ENCODE measurements at regions not wholly inside any gene's neighbourhood (a gene's known extent, or its start where the extent isn't known, plus 50 kb on each side); places are given as distances from the start of the nearest gene placed in this dataset.

GRCh38 chr11:81373986-81374385 is 1359.7 kb downstream of the FAM181B start:
- H4K8ac ChIP-seq (ENCODE audit: low read depth in 2 of 2, low read length in 2 of 2): no peak overlapping the region
- no peak overlapping the region for H4K5ac ChIP-seq (ENCODE audit: low read depth, low read length)
- H3K36me3 ChIP-seq (ENCODE audit: control insufficient read depth, insufficient read depth, low read length): no peaks in the 10 kb centered on the region
- no peak overlapping the region for H4K91ac ChIP-seq (ENCODE audit: insufficient read depth, low read depth, low read length)
- no peak overlapping the region for H2AFZ ChIP-seq (replicated peaks; ENCODE audit: low read length, poor library complexity)
- H2BK5ac ChIP-seq (ENCODE audit: low read depth, low read length, poor library complexity, severe bottlenecking): no peak overlapping the region
- H2BK15ac ChIP-seq (ENCODE audit: low read depth, low read length): no peak overlapping the region
- no peak overlapping the region for H3K27ac ChIP-seq (ENCODE audit: insufficient read depth, low read length)
- H3K9me3 ChIP-seq (ENCODE audit: control insufficient read depth, insufficient read depth, low read length): peaks cover 5% of the 10 kb centered on the region; the same call in 1 of the 2 replicates
- ATAC-seq (ENCODE audit: low read depth) (no peak), DNase-seq (no peak)
- TF ChIP-seq RFX5 (IDR thresholded peaks at IDR 0.05; ENCODE audit: low read depth, low read length) (no peak), USF2 (IDR thresholded peaks at IDR 0.05; ENCODE audit: low read depth, low read length) (no peak), NFE2L2 (IDR thresholded peaks at IDR 0.05; ENCODE audit: low read depth, low read length) (no peak), FOS (IDR thresholded peaks at IDR 0.05; ENCODE audit: low read depth, low read length) (no peak), CTCF (conservative IDR thresholded peaks at IDR 0.05; ENCODE audit: low read depth, low read length) (no peak), RAD21 (IDR thresholded peaks at IDR 0.05; ENCODE audit: low read length) (no peak), MXI1 (IDR thresholded peaks at IDR 0.05; ENCODE audit: borderline replicate concordance, low read depth, low read length) (no peak), MAFK (IDR thresholded peaks at IDR 0.05; ENCODE audit: low read depth, low read length) (no peak), BHLHE40 (IDR thresholded peaks at IDR 0.05; ENCODE audit: low read depth, low read length) (no peak), POLR2A (IDR thresholded peaks at IDR 0.05; ENCODE audit: low read depth, low read length) (no peak), SMC3 (IDR thresholded peaks at IDR 0.05; ENCODE audit: low read depth, low read length) (no peak), ELK1 (IDR thresholded peaks at IDR 0.05; ENCODE audit: borderline replicate concordance, low read depth, low read length) (no peak), CHD1 (IDR thresholded peaks at IDR 0.05; ENCODE audit: low read depth, low read length) (no peak)
- in situ Hi-C loops (cut with MboI; ENCODE audit: low sequenced_read_pairs) (no loop called here), intact Hi-C loops (cut with micrococcal nuclease) (no loop called here), dilution Hi-C loops (cut with HindIII; ENCODE audit: low sequenced_read_pairs, unreplicated experiment) (no loop called here)
- H2BK120ac ChIP-seq (ENCODE audit: low read depth, low read length): no peak overlapping the region
- no peaks in the 10 kb centered on the region for H3K27me3 ChIP-seq (ENCODE audit: control insufficient read depth, insufficient read depth, low read length)
- H3K4ac ChIP-seq (ENCODE audit: low read depth, low read length): no peak overlapping the region
- H3K9ac ChIP-seq (ENCODE audit: low read depth, low read length): no peak overlapping the region
- CTCF ChIA-PET: no interaction called here
- no peak overlapping the region for H2BK20ac ChIP-seq (ENCODE audit: low read depth, low read length)
- no peak overlapping the region for H3K23ac ChIP-seq (ENCODE audit: low read depth, low read length)
- no peak overlapping the region for H2AK5ac ChIP-seq (ENCODE audit: low read depth, low read length)
- no peaks in the 10 kb centered on the region for H3K4me1 ChIP-seq (ENCODE audit: control insufficient read depth, insufficient read depth, low read length)
- H2AK9ac ChIP-seq (replicated peaks; ENCODE audit: low read depth, low read length, poor library complexity): no peak overlapping the region
- H3K56ac ChIP-seq (ENCODE audit: extremely low read depth, insufficient read depth, low read length): no peak overlapping the region
- WGBS, 2 experiments (ENCODE audit: extremely low coverage in 2 of 2, insufficient read length in 1 of 2): no CpG with 5 or more reads among the region's 2 CpGs
- no peaks in the 10 kb centered on the region for H3K9me1 ChIP-seq (ENCODE audit: insufficient read depth, low read length)
- H3K14ac ChIP-seq (replicated peaks; ENCODE audit: low read depth, low read length): no peak overlapping the region
- no peaks in the 10 kb centered on the region for H4K20me1 ChIP-seq (ENCODE audit: insufficient read depth, low read length)
- no peaks in the 10 kb centered on the region for H3K79me1 ChIP-seq (ENCODE audit: low read depth in 1 of 2, low read length in 2 of 2)
- no peak overlapping the region for H3K18ac ChIP-seq (ENCODE audit: low read depth, low read length)
- H3K4me2 ChIP-seq (ENCODE audit: low read depth, low read length): no peak overlapping the region
- no peak overlapping the region for H3K4me3 ChIP-seq (ENCODE audit: insufficient read depth, low read depth, low read length)
- no TSS peak for BruUV-seq (replicated peaks)
- POLR2A ChIA-PET (ENCODE audit: unreplicated experiment): no interaction called here
